ENCODE measurements at regions not wholly inside any gene's neighbourhood (a gene's known extent, or its start where the extent isn't known, plus 50 kb on each side); places are given as distances from the start of the nearest gene placed in this dataset.

- TF ChIP-seq ZNF362 (CRISPR knock-in tag; IDR thresholded peaks at IDR 0.05; ENCODE audit: borderline replicate concordance) (no peak), THAP9 (CRISPR knock-in tag; IDR thresholded peaks at IDR 0.05; ENCODE audit: borderline replicate concordance) (no peak), SMAD9 (CRISPR knock-in tag; IDR thresholded peaks at IDR 0.05) (no peak), AGO1 (IDR thresholded peaks at IDR 0.05; ENCODE audit: low read depth, low read length, poor library complexity, severe bottlenecking) (no peak), HIVEP1 (CRISPR knock-in tag; IDR thresholded peaks at IDR 0.05) (no peak)
These were observed 244.8 kb downstream of the DCDC2C start (continued) for GRCh38 chr2:3948191-3948590.

GRCh38 chr2:3951131-3951954 is 248.0 kb downstream of the DCDC2C start:
- DNase-seq (ENCODE audit: low spot score) (no peak), FAIRE-seq (no peak), ATAC-seq (no peak; the same call in 2 of the 3 replicates)
- Histone ChIP-seq H2AFZ (ENCODE audit: low read length) (no peak overlapping the region), H3K36me3 (replicated peaks in 1 of 2; ENCODE audit: control insufficient read depth in 1 of 2, insufficient read depth in 2 of 2, low read length in 2 of 2) (no peaks in the 10 kb centered on the region), H3K4me2 (ENCODE audit: low read depth, low read length) (no peak overlapping the region), H3K79me2 (ENCODE audit: insufficient read depth, low read length) (no peaks in the 10 kb centered on the region), H3K27me3 (ENCODE audit: control insufficient read depth in 1 of 2, insufficient read depth in 2 of 2, low read length in 2 of 2) (peaks cover 0 to 23% of the 10 kb centered on the region in 2 experiments; a peak in 3 of 5 replicates), H3K4me3 (replicated peaks in 1 of 3; ENCODE audit: insufficient read depth in 1 of 3, low read depth in 2 of 3, low read length in 3 of 3) (no peak overlapping the region), H3K9me3 (ENCODE audit: low read length) (no peaks in the 10 kb centered on the region), H3K9ac (ENCODE audit: insufficient read depth, low read depth, low read length) (no peak overlapping the region), H3K4me1 (ENCODE audit: insufficient read depth, low read length) (no peaks in the 10 kb centered on the region), H4K20me1 (ENCODE audit: insufficient read depth, low read length) (no peaks in the 10 kb centered on the region; the same call in 1 of the 2 replicates), H3K27ac (ENCODE audit: extremely low read length, insufficient read depth, low read length) (no peak overlapping the region)
- WGBS (ENCODE audit: low lambda C conversion rate): 9% methylated on average over 10 of the region's 11 CpGs
- POLR2A ChIA-PET: no interaction called here
- no TSS peak for BruUV-seq (replicated peaks)
- in situ Hi-C loops (cut with HindIII; ENCODE audit: extremely low pct_ligation_motif_present, low pct_unique_long_range_greater_than_20kb): loop anchor here (10.0 kb wide), 1 partner anchor 1413 kb away; no protein-coding TSS in a partner anchor
- intact Hi-C loops (cut with micrococcal nuclease; ENCODE audit: unreplicated experiment): no loop called here
- CTCF ChIA-PET (ENCODE audit: low intra/inter-chr PET ratio, low total read pairs): no interaction called here
- no peak for TF ChIP-seq ZNF10 (CRISPR knock-in tag; IDR thresholded peaks at IDR 0.05; ENCODE audit: borderline replicate concordance, low read depth)
- no peak for TF ChIP-seq TEAD3 (CRISPR knock-in tag; optimal IDR thresholded peaks at IDR 0.05; ENCODE audit: borderline replicate concordance)
- TF ChIP-seq ASH2L (IDR thresholded peaks at IDR 0.05; ENCODE audit: insufficient read length, low read depth, low read length): no peak
- no peak for TF ChIP-seq ZNF383 (CRISPR knock-in tag; IDR thresholded peaks at IDR 0.05; ENCODE audit: borderline replicate concordance)
- no peak for TF ChIP-seq RFX1 (IDR thresholded peaks at IDR 0.05)
- no peak for TF ChIP-seq GABPA (IDR thresholded peaks at IDR 0.05; ENCODE audit: low read depth, low read length)
- TF ChIP-seq GABPA (CRISPR knock-in tag; IDR thresholded peaks at IDR 0.05; ENCODE audit: low read depth): no peak
- no peak for TF ChIP-seq TOPORS (CRISPR knock-in tag; IDR thresholded peaks at IDR 0.05)
- no peak for TF ChIP-seq CSRNP2 (CRISPR knock-in tag; conservative IDR thresholded peaks at IDR 0.05; ENCODE audit: low read depth)
- TF ChIP-seq TCF12 (IDR thresholded peaks at IDR 0.05): no peak
- TF ChIP-seq TCF12 (CRISPR knock-in tag; IDR thresholded peaks at IDR 0.05): no peak
- no peak for TF ChIP-seq ZNF496 (CRISPR knock-in tag; IDR thresholded peaks at IDR 0.05; ENCODE audit: insufficient replicate concordance)
- TF ChIP-seq ZNF709 (CRISPR knock-in tag; IDR thresholded peaks at IDR 0.05): no peak
